Gastrocnemius medialis (tissue), 4 donors: ENCODE measurements at regions not wholly inside any gene's neighbourhood (a gene's known extent, or its start where the extent isn't known, plus 50 kb on each side); places are given as distances from the start of the nearest gene placed in this dataset.

Experiments
- ATAC-seq, 2 donors: fragments of 150-250 bp; one replicate each; pipeline ENCODE4 v1.9.1; 2016
- DNase-seq, 2 donors: peaks; one replicate each; pipeline ENCODE4 v3.0.0-alpha.2; 2019
- H3K27ac ChIP-seq, 4 donors: fragments of 200-600 bp; sonication (generic); 1 replicate in 1 of 4; 2 replicates in 3 of 4; pipeline ENCODE4 v1.5.1; 2016 to 2018; ENCODE audit warnings: mild to moderate bottlenecking in 2 of 4, moderate library complexity in 1 of 4
- H3K27me3 ChIP-seq, 3 donors: fragments of 200-600 bp; sonication (generic) in 2 of 3; 1 replicate in 1 of 3; 2 replicates in 2 of 3; pipeline versions ENCODE4 v1.5.1 to v1.6.0; 2016 to 2019; ENCODE audit warnings: mild to moderate bottlenecking in 1 of 3, moderate library complexity in 1 of 3
- H3K36me3 ChIP-seq, 2 donors: fragments of 200-600 bp; sonication (generic) in 1 of 2; one replicate each; pipeline ENCODE4 v1.5.1; 2017 to 2018
- H3K4me1 ChIP-seq, 2 donors: fragments of 200-600 bp; sonication (generic) in 1 of 2; one replicate each; pipeline ENCODE4 v1.5.1; 2016 to 2017; ENCODE audit warnings: mild to moderate bottlenecking in 2 of 2
- H3K4me3 ChIP-seq, 4 donors: fragments of 200-600 bp; sonication (generic) in 3 of 4; 1 replicate in 1 of 4; 2 replicates in 3 of 4; pipeline ENCODE4 v1.5.1; 2016 to 2019; ENCODE audit warnings: mild to moderate bottlenecking in 2 of 4
- H3K9me3 ChIP-seq, 3 donors: fragments of 200-600 bp; sonication (generic) in 2 of 3; 1 replicate in 1 of 3; 2 replicates in 2 of 3; pipeline ENCODE4 v1.5.1; 2016 to 2019
- POLR2A ChIP-seq, 2 donors: fragments of 450-650 bp; IDR thresholded peaks; one replicate each; pipeline ENCODE4 v1.6.1; 2017; ENCODE audit warnings: antibody characterized with exemption in 2 of 2, mild to moderate bottlenecking in 2 of 2, moderate library complexity in 2 of 2
- in situ Hi-C, 4 donors: fragments of 200-750 bp; cut with MboI; loops; one replicate each; pipeline versions ENCODE4 v1.15.0 to v1.8.0; 2017; ENCODE audit warnings: low sequenced_read_pairs in 4 of 4
- intact Hi-C: fragments of 100-400 bp; cut with DNase I; formaldehyde crosslinking; loops from one replicate; pipeline ENCODE4 v1.15.1; 2023; ENCODE audit warnings: low total_unique reads
- TF ChIP-seq, protein P1 (sequence below), 5 experiments: fragments of 450-650 bp in 3 of 5; fragments of 200-600 bp in 2 of 5; sonication (generic) in 2 of 5; IDR thresholded peaks in 4 of 5; conservative IDR thresholded peaks in 1 of 5; 1 replicate in 4 of 5; 2 replicates in 1 of 5; pipeline ENCODE4 v1.5.1; 2016 to 2019; ENCODE audit warnings: antibody characterized with exemption in 5 of 5, mild to moderate bottlenecking in 3 of 5, moderate library complexity in 3 of 5

DNA sequence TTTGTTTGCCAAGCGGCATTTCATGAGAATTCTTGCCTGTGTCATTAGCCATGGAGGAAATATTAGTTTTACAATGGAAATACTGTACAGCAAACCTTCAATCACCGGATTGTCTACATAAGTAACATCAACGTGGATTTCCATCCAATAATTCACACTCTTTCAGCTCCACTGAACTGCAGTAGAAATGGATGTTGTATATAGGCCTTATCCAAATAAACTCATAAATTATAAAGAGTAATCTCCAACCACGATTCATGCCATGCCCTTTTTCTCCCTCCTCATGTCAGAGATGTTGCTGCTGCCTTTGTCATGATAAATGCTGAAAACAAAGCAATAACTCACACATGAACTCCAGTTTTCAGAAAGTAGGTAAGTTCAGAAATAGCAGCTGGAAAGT is 54.9 kb upstream of the EYS start:
- Histone ChIP-seq H3K4me1 (no peaks in the 10 kb centered on the region), H3K9me3 (no peaks in the 10 kb centered on the region), H3K27ac (no peak overlapping the region), H3K27me3 (no peaks in the 10 kb centered on the region), H3K36me3 (no peaks in the 10 kb centered on the region), H3K4me3 (no peak overlapping the region)
- intact Hi-C loops (no loop called here), in situ Hi-C loops (no loop called here)
- DNase-seq (no peak), ATAC-seq (no peak)
- no peak for TF ChIP-seq POLR2A (IDR thresholded peaks at IDR 0.05)
- TF ChIP-seq, protein P1, sequence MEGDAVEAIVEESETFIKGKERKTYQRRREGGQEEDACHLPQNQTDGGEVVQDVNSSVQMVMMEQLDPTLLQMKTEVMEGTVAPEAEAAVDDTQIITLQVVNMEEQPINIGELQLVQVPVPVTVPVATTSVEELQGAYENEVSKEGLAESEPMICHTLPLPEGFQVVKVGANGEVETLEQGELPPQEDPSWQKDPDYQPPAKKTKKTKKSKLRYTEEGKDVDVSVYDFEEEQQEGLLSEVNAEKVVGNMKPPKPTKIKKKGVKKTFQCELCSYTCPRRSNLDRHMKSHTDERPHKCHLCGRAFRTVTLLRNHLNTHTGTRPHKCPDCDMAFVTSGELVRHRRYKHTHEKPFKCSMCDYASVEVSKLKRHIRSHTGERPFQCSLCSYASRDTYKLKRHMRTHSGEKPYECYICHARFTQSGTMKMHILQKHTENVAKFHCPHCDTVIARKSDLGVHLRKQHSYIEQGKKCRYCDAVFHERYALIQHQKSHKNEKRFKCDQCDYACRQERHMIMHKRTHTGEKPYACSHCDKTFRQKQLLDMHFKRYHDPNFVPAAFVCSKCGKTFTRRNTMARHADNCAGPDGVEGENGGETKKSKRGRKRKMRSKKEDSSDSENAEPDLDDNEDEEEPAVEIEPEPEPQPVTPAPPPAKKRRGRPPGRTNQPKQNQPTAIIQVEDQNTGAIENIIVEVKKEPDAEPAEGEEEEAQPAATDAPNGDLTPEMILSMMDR (IDR thresholded peaks at IDR 0.05 in 4 of 5, conservative IDR thresholded peaks at IDR 0.05 in 1 of 5): no peak

DNA sequence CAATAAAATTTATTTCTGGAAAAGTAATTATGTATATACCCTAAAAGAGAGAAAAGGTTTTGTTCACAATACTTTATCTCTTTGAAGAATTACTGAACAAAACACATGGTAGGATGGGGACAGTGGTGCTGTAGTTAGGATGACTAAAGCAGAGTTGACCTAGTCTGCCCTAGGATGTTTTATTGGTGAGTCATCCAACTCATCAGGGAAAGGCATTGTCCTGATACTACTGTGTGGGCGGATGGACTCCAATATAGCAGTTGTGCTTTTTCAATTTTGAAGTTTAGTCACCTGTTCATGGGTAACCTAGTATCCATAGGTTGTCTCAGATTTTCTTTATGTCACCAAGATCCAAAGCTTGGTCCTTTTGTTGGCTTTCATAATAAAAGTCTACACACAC is 53.3 kb upstream of the EYS start:
- H3K27ac ChIP-seq: no peak overlapping the region
- no peaks in the 10 kb centered on the region for H3K4me1 ChIP-seq
- no peaks in the 10 kb centered on the region for H3K27me3 ChIP-seq
- DNase-seq (no peak), ATAC-seq (no peak)
- no peaks in the 10 kb centered on the region for H3K36me3 ChIP-seq
- no peak for TF ChIP-seq POLR2A (IDR thresholded peaks at IDR 0.05)
- TF ChIP-seq, protein P1 (IDR thresholded peaks at IDR 0.05 in 4 of 5, conservative IDR thresholded peaks at IDR 0.05 in 1 of 5): no peak
- no peaks in the 10 kb centered on the region for H3K9me3 ChIP-seq
- no peak overlapping the region for H3K4me3 ChIP-seq
- in situ Hi-C loops: no loop called here
- intact Hi-C loops: no loop called here
